K562 (cell line): ENCODE measurements at regions not wholly inside any gene's neighbourhood (a gene's known extent, or its start where the extent isn't known, plus 50 kb on each side); places are given as distances from the start of the nearest gene placed in this dataset.

Experiments
- ATAC-seq: fragments of 200-7000 bp; cut with Tn5 transposase; 3 replicates; pipeline ENCODE4 v1.9.1; 2020; ENCODE audit warnings: moderate library complexity
- BruUV-seq: library from RNA; stranded (reverse); fragments of 400-500 nt; replicated peaks from 2 replicates; lab custom pipeline; 2021; lab: Mats Ljungman, UMichigan
- CTCF ChIA-PET: fragments of 300-600 bp; formaldehyde crosslinking; extraction: SDS; loops from one replicate; lab custom pipeline; 2021; ENCODE audit warnings: low intra/inter-chr PET ratio; lab: Yijun Ruan, JAX
- POLR2A ChIA-PET: fragments of 300-600, 350-650 bp; sonication (Branson Sonifier 250); formaldehyde crosslinking; extraction: SDS; loops from one replicate; lab custom pipeline; 2021; ENCODE audit warnings: antibody characterized with exemption, inconsistent platforms; lab: Yijun Ruan, JAX
- DNase-seq, 4 experiments: peaks; one replicate each; pipeline versions ENCODE4 v3.0.0 to v3.0.0-alpha.2; 2011 to 2018; ENCODE audit warnings: low spot score in 3 of 4, mixed read lengths in 3 of 4; ENCODE audit errors: extremely low read depth in 1 of 4
- FAIRE-seq: peaks from 2 replicates; lab custom pipeline; 2011; peaks lifted over from hg19 to GRCh38; lab: Jason Lieb, UNC
- H2AFZ ChIP-seq: 2 replicates; pipeline ENCODE4 v1.6.0; 2011; ENCODE audit warnings: low read depth, low read length, control low read depth, inconsistent platforms
- H3K27ac ChIP-seq: fragments of 200-600 bp; 3 replicates; pipeline ENCODE4 v1.8.0; 2011; ENCODE audit warnings: low read depth, mild to moderate bottlenecking, control low read depth, inconsistent platforms, low read length, moderate library complexity, mixed read lengths; ENCODE audit errors: extremely low read depth
- H3K27me3 ChIP-seq, 2 experiments: fragments of 300-600 bp in 1 of 2; 2 replicates in 1 of 2; 3 replicates in 1 of 2; pipeline versions ENCODE4 v1.6.0 to v1.8.0; 2011; ENCODE audit warnings: inconsistent platforms in 2 of 2, low read length in 2 of 2, mild to moderate bottlenecking in 1 of 2, mixed read lengths in 1 of 2, moderate library complexity in 1 of 2; ENCODE audit not compliant: control insufficient read depth in 2 of 2, insufficient read depth in 2 of 2
- H3K36me3 ChIP-seq: fragments of 300-600 bp; 3 replicates; pipeline ENCODE4 v1.8.0; 2011; ENCODE audit warnings: mild to moderate bottlenecking, low read length, inconsistent platforms; ENCODE audit not compliant: control insufficient read depth, insufficient read depth
- H3K4me1 ChIP-seq, 2 experiments: fragments of 200-600 bp in 1 of 2; replicated peaks in 1 of 2; 2 replicates in 1 of 2; 3 replicates in 1 of 2; pipeline versions ENCODE4 v1.5.1 to v1.8.0; 2011; ENCODE audit warnings: inconsistent platforms in 2 of 2, low read length in 2 of 2, mild to moderate bottlenecking in 1 of 2, mixed read lengths in 1 of 2, moderate library complexity in 1 of 2; ENCODE audit not compliant: control insufficient read depth in 2 of 2, insufficient read depth in 2 of 2
- H3K4me2 ChIP-seq: 2 replicates; pipeline ENCODE4 v1.6.1; 2011; ENCODE audit warnings: low read length, control low read depth, inconsistent platforms, mixed read lengths; ENCODE audit not compliant: insufficient read depth
- H3K4me3 ChIP-seq: fragments of 200-600 bp; sonication (generic), shearing (Covaris generic); 2 replicates; pipeline ENCODE4 v1.5.1; 2016; ENCODE audit warnings: control low read depth, inconsistent platforms
- H3K79me2 ChIP-seq: fragments of 200-600 bp; 3 replicates; pipeline ENCODE4 v1.8.0; 2011; ENCODE audit warnings: low read length, inconsistent platforms; ENCODE audit not compliant: control insufficient read depth, insufficient read depth
- H3K9ac ChIP-seq, 2 experiments: 2 replicates each; pipeline versions ENCODE4 v1.6.0 to v1.6.1; 2011; ENCODE audit warnings: low read depth in 2 of 2, low read length in 2 of 2, control low read depth in 1 of 2, inconsistent platforms in 1 of 2, mild to moderate bottlenecking in 1 of 2, mixed read lengths in 1 of 2; ENCODE audit not compliant: insufficient read depth in 1 of 2
- H3K9me1 ChIP-seq: one replicate; pipeline ENCODE4 v1.6.0; 2011; ENCODE audit warnings: inconsistent platforms, mild to moderate bottlenecking, low read length, moderate library complexity; ENCODE audit not compliant: control insufficient read depth, insufficient read depth
- H3K9me3 ChIP-seq: replicated peaks from 2 replicates; pipeline ENCODE4 v1.5.1; 2011; ENCODE audit warnings: low read depth, low read length, inconsistent platforms; ENCODE audit not compliant: control insufficient read depth, insufficient read depth
- H4K20me1 ChIP-seq: replicated peaks from 2 replicates; pipeline ENCODE4 v1.6.1; 2011; ENCODE audit warnings: low read length, inconsistent platforms, mixed read lengths; ENCODE audit not compliant: control insufficient read depth, insufficient read depth
- CREBBP ChIP-seq: IDR thresholded peaks from one replicate; pipeline ENCODE4 v1.6.1; 2012; ENCODE audit warnings: low read depth, mild to moderate bottlenecking, control low read depth, inconsistent platforms, low read length
- DACH1 ChIP-seq: fragments of 450-650 bp; IDR thresholded peaks from 2 replicates; pipeline ENCODE4 v1.6.1; 2018; ENCODE audit not compliant: partially characterized antibody
- ETV6 ChIP-seq, 3 experiments: fragments of 150-350 bp in 1 of 3; sonication (generic) in 1 of 3; formaldehyde crosslinking in 1 of 3; IDR thresholded peaks; 2 replicates each; pipeline versions ENCODE4 v1.6.1 to v1.8.0; 2014 to 2022; ENCODE audit warnings: borderline replicate concordance in 2 of 3, low read depth in 2 of 3, antibody characterized with exemption in 1 of 3, low read length in 1 of 3, mild to moderate bottlenecking in 1 of 3, missing genetic modification reagents in 1 of 3
- KLF1 ChIP-seq: fragments of 450-650 bp; IDR thresholded peaks from 2 replicates; pipeline ENCODE4 v1.6.1; 2016; ENCODE audit warnings: missing genetic modification characterization, missing compliant biosample characterization
- L3MBTL2 ChIP-seq: fragments of 450-650 bp; IDR thresholded peaks from 2 replicates; pipeline ENCODE4 v1.6.1; 2016; ENCODE audit warnings: mild to moderate bottlenecking, moderate library complexity
- MTF1 ChIP-seq: fragments of 250-450 bp; sonication (Bioruptor Pico); IDR thresholded peaks from 2 replicates; pipeline ENCODE4 v1.9.0; 2021; ENCODE audit warnings: moderate library complexity, mild to moderate bottlenecking, inconsistent platforms, borderline replicate concordance
- NFIX ChIP-seq: fragments of 250-450 bp; sonication (Bioruptor Pico); IDR thresholded peaks from 2 replicates; pipeline ENCODE4 v1.4.0; 2020; ENCODE audit warnings: low read depth, mild to moderate bottlenecking, moderate library complexity
- NR2C1 ChIP-seq, 2 experiments: fragments of 450-650 bp; IDR thresholded peaks; 2 replicates each; pipeline ENCODE4 v1.6.1; 2017; ENCODE audit warnings: mild to moderate bottlenecking in 2 of 2, antibody characterized with exemption in 1 of 2, inconsistent platforms in 1 of 2, missing compliant biosample characterization in 1 of 2, missing genetic modification characterization in 1 of 2
- NR2C2 ChIP-seq, 2 experiments: fragments of 200-800 bp in 1 of 2; sonication (Bioruptor generic) in 1 of 2; sonication (generic) in 1 of 2; formaldehyde crosslinking in 1 of 2; IDR thresholded peaks; 2 replicates each; pipeline versions ENCODE4 v1.6.1 to v1.8.0; 2016 to 2022; ENCODE audit warnings: mild to moderate bottlenecking in 1 of 2, missing compliant biosample characterization in 1 of 2, missing genetic modification characterization in 1 of 2, missing genetic modification reagents in 1 of 2
- PHB ChIP-seq: fragments of 250-450 bp; sonication (Bioruptor Pico); IDR thresholded peaks from 2 replicates; pipeline ENCODE4 v1.5.0; 2021
- SMAD2 ChIP-seq: fragments of 150-350 bp; IDR thresholded peaks from 2 replicates; pipeline ENCODE4 v1.6.1; 2014; ENCODE audit warnings: low read depth, mild to moderate bottlenecking, low read length
- TFAM ChIP-seq: fragments of 250-450 bp; sonication (Bioruptor Pico); conservative IDR thresholded peaks from 2 replicates; pipeline ENCODE4 v1.5.0; 2021; ENCODE audit warnings: mild to moderate bottlenecking, moderate library complexity
- WGBS: fragments of 100-300 bp; shearing (Covaris generic); methylation state at CpG from one replicate; pipeline ENCODE4 v1.1.6; 2016; ENCODE audit warnings: low coverage, mixed read lengths; ENCODE audit not compliant: insufficient coverage; ENCODE audit errors: missing lambda C conversion rate; 5-methylcytosine and 5-hydroxymethylcytosine counted together
- in situ Hi-C: fragments of 300-500 bp; cut with MboI; formaldehyde crosslinking; loops from 4 replicates; pipeline ENCODE4 v1.15.0; 2018; ENCODE audit warnings: inconsistent platforms, mixed read lengths
- intact Hi-C: fragments of 100-400 bp; cut with micrococcal nuclease; formaldehyde crosslinking; loops from 2 replicates; pipeline ENCODE4 v1.14.2; 2022
- TF ChIP-seq, protein P1 (sequence below), 2 experiments: fragments of 450-650 bp; IDR thresholded peaks; 2 replicates each; pipeline ENCODE4 v1.6.1; 2018; ENCODE audit warnings: mild to moderate bottlenecking in 2 of 2, low read depth in 1 of 2; ENCODE audit not compliant: partially characterized antibody in 2 of 2
- TF ChIP-seq, protein P2 (sequence below): fragments of 450-650 bp; IDR thresholded peaks from 2 replicates; pipeline ENCODE4 v1.6.1; 2018; ENCODE audit not compliant: partially characterized antibody

DNA sequence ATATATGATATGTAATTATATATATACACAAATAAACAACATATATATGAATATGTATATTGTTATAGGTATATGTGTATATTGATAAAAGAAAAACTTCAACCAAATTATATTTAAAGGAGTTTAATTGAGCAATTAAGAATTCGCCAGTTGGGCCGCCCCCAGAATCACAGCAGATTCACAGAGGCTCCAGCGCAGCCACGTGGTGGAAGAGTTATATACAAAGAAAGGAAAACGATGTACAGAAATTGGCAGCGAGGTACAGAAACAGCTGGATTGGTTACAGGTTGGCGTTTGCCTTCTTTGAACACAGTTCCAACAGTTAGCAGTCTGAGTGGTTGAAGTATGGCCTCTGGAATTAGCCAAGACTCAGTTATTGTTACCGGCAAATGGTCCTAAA lies 137.3 kb upstream of the SLC24A5 start (continued):
- TF ChIP-seq, protein P1, sequence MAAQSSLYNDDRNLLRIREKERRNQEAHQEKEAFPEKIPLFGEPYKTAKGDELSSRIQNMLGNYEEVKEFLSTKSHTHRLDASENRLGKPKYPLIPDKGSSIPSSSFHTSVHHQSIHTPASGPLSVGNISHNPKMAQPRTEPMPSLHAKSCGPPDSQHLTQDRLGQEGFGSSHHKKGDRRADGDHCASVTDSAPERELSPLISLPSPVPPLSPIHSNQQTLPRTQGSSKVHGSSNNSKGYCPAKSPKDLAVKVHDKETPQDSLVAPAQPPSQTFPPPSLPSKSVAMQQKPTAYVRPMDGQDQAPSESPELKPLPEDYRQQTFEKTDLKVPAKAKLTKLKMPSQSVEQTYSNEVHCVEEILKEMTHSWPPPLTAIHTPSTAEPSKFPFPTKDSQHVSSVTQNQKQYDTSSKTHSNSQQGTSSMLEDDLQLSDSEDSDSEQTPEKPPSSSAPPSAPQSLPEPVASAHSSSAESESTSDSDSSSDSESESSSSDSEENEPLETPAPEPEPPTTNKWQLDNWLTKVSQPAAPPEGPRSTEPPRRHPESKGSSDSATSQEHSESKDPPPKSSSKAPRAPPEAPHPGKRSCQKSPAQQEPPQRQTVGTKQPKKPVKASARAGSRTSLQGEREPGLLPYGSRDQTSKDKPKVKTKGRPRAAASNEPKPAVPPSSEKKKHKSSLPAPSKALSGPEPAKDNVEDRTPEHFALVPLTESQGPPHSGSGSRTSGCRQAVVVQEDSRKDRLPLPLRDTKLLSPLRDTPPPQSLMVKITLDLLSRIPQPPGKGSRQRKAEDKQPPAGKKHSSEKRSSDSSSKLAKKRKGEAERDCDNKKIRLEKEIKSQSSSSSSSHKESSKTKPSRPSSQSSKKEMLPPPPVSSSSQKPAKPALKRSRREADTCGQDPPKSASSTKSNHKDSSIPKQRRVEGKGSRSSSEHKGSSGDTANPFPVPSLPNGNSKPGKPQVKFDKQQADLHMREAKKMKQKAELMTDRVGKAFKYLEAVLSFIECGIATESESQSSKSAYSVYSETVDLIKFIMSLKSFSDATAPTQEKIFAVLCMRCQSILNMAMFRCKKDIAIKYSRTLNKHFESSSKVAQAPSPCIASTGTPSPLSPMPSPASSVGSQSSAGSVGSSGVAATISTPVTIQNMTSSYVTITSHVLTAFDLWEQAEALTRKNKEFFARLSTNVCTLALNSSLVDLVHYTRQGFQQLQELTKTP (IDR thresholded peaks at IDR 0.05; ENCODE audit: low read depth in 1 of 2, partially characterized antibody in 2 of 2): no peak
- no peak for TF ChIP-seq NR2C2 (CRISPR knock-in tag; IDR thresholded peaks at IDR 0.05)
- no peak for TF ChIP-seq NR2C2 (tag; IDR thresholded peaks at IDR 0.05)
- no peak for TF ChIP-seq NR2C1 (IDR thresholded peaks at IDR 0.05)
- no peak for TF ChIP-seq NR2C1 (tag; IDR thresholded peaks at IDR 0.05)

DNA sequence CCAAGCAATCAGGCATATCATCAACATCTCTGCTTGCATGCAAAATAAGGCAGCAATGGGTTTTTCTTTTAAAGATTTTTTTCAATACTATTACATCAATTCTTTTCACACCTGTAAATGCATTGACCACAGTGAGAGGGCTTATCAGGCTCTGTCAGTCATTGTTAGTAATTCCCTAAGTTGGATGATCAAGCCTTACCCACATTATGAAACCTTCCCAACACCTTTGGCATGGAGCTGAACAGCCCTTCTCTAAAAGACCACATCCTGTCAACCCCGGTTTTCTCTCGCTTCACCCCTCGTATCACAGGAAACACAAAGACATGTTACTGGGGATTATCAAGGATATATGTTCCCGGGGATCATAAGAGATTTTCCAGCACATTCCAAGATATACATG lies 135.2 kb upstream of the SLC24A5 start:
- ATAC-seq (no peak), FAIRE-seq (no peak), DNase-seq (no peak)
- ChIA-PET POLR2A (no interaction called here), CTCF (no interaction called here)
- no peaks in the 10 kb centered on the region for H3K79me2 ChIP-seq
- no peak overlapping the region for H2AFZ ChIP-seq
- H3K36me3 ChIP-seq: no peaks in the 10 kb centered on the region
- no peaks in the 10 kb centered on the region for H3K9me1 ChIP-seq
- H3K27ac ChIP-seq: no peak overlapping the region
- no peaks in the 10 kb centered on the region for H4K20me1 ChIP-seq
- H3K9ac ChIP-seq: no peak overlapping the region
- no peak overlapping the region for H3K4me3 ChIP-seq
- BruUV-seq: no TSS peak
- WGBS: 0% methylated on average over 4 of the region's 4 CpGs
- no peaks in the 10 kb centered on the region for H3K27me3 ChIP-seq
- no peaks in the 10 kb centered on the region for H3K9me3 ChIP-seq
- in situ Hi-C loops: no loop called here
- H3K4me2 ChIP-seq: no peak overlapping the region
- no peaks in the 10 kb centered on the region for H3K4me1 ChIP-seq
- intact Hi-C loops: no loop called here
- TF ChIP-seq CREBBP (no peak), NFIX (CRISPR knock-in tag) (no peak), L3MBTL2 (no peak), MTF1 (CRISPR knock-in tag) (no peak), SMAD2 (no peak), ETV6 (IDR thresholded peaks at IDR 0.05; ENCODE audit: borderline replicate concordance in 1 of 2, low read depth in 2 of 2, low read length in 1 of 2) (no peak), ETV6 (CRISPR knock-in tag; IDR thresholded peaks at IDR 0.05; ENCODE audit: borderline replicate concordance) (no peak), DACH1 (no peak), PHB (no peak), TFAM (CRISPR knock-in tag) (no peak), KLF1 (tag) (no peak)
- TF ChIP-seq, protein P2, sequence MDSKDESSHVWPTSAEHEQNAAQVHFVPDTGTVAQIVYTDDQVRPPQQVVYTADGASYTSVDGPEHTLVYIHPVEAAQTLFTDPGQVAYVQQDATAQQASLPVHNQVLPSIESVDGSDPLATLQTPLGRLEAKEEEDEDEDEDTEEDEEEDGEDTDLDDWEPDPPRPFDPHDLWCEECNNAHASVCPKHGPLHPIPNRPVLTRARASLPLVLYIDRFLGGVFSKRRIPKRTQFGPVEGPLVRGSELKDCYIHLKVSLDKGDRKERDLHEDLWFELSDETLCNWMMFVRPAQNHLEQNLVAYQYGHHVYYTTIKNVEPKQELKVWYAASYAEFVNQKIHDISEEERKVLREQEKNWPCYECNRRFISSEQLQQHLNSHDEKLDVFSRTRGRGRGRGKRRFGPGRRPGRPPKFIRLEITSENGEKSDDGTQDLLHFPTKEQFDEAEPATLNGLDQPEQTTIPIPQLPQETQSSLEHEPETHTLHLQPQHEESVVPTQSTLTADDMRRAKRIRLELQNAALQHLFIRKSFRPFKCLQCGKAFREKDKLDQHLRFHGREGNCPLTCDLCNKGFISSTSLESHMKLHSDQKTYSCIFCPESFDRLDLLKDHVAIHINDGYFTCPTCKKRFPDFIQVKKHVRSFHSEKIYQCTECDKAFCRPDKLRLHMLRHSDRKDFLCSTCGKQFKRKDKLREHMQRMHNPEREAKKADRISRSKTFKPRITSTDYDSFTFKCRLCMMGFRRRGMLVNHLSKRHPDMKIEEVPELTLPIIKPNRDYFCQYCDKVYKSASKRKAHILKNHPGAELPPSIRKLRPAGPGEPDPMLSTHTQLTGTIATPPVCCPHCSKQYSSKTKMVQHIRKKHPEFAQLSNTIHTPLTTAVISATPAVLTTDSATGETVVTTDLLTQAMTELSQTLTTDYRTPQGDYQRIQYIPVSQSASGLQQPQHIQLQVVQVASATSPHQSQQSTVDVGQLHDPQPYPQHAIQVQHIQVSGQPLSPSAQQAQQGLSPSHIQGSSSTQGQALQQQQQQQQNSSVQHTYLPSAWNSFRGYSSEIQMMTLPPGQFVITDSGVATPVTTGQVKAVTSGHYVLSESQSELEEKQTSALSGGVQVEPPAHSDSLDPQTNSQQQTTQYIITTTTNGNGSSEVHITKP: no peak
